ENCODE measurements at regions not wholly inside any gene's neighbourhood (a gene's known extent, or its start where the extent isn't known, plus 50 kb on each side); places are given as distances from the start of the nearest gene placed in this dataset.
"Not testable (repeated sequence)": the region's sequence is repeated elsewhere in the genome, so short reads cannot be mapped to it uniquely, and the experiment has no call there.

DNA sequence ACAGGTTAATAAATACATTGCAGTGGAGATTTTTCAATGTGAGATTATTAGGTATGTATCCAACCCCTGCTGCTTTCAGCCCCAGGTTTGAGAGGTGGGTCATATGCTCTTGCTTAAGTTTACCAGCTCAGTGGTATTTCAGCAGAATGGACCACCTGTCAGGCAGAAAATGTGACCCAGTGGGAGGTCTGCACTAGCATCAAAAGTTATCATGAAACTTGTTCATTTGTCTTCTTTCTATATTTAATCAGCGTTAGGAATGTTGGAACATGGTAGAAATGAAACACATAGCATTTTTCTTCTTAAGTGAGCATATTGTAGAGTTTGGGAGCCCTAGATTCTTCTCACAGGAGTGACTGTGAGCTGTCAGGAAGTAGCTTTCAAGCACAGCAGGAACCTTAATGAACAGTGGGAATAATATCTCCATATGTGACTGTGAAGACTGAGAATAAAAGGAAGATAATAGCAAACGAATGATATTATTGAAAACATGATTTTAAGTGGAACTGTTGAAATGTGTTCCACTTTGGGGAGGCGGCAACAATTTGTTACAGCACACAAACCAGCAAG, 596.9 kb upstream of the CDH6 start:
- DNase-seq (ENCODE audit: low spot score) = no peak

- DNase-seq (ENCODE audit: low spot score) = no peak
Measured at GRCh38 chr5:30594331-30594730, 599.2 kb upstream of the CDH6 start.

DNA sequence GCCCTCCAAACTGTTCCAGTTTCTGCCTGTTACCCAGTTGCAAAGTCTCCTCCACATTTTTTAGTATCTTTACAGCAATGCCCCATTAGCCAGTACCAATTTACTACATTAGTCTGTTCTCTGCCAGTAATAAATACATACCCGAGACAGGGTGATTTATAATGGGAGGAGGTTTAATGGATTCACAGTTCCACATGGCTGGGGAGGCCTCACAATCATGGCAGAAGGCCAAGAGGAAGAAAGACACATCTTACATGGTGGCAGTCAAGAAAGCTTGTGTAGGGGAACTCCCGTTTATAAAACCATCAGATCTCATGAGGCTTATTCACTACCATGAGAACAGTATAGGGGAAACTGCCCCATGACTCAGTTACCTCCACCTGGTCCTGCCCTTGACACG, 600.7 kb upstream of the CDH6 start:
- DNase-seq (ENCODE audit: low spot score) = no peak

- DNase-seq (ENCODE audit: low spot score) = no peak
Measured at GRCh38 chr5:30581198-30581935, 612.1 kb upstream of the CDH6 start.

- no peak for DNase-seq (ENCODE audit: low spot score)
Measured at GRCh38 chr5:30574761-30575160, 618.7 kb upstream of the CDH6 start.

- no peak for DNase-seq (ENCODE audit: low spot score)
Measured at GRCh38 chr5:30572279-30572678, 621.2 kb upstream of the CDH6 start.

DNA sequence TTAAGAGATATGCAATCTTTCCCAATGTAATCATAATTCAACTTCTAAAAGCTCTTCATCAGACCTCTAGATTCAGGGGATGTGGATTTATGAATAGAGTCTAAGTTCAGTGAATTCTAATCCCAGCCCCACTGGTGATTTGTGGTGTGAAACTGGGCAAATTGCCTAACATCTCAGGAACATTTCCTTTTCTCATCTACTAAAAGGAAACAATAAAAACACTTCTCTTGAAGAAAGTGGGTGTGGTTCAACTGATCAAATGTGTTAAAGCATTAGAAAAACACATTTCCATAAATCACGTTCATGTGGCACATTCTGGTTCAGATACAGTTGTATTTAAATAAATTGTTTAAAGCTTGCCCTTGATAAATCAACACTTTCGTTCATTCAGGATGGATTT, 631.7 kb upstream of the CDH6 start:
- DNase-seq (ENCODE audit: low spot score) = no peak

GRCh38 chr5:30551618-30552017, 641.9 kb upstream of the CDH6 start:
- DNase-seq (ENCODE audit: low spot score) = no peak

DNA sequence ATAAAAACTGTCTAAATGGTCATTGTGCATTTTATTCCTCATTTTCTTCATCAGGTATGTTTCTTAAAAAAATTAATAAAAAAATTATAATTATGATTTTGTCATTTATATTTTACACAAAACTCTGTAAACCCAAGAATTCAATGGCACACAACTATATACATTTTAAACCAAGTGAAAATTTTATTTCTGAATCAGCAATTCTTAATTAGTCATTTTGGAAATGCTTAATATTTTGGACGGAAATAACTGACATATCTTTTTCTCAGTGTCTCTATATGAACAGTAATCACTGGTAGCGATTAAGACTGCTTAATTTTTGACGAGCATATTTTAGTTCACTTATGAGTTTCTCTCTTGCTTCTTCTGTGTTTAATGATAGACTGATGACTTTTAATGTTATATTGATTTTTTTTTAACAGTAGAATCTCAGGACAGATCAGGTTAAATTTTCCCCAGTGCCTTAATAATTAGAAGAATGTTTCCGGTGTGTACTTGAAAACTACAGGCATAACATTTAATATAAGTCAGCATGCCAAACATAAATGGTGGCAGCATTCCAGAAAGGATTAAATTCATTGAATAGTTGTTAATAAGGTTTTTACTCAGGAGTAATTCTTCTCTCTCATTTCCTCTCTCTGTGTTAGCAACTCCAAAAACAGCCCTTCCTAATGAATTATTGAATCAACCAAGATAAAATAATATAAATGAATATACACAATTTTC, 644.7 kb upstream of the CDH6 start:
- no peak for DNase-seq (ENCODE audit: low spot score)

GRCh38 chr5:30540150-30540549, 653.3 kb upstream of the CDH6 start:
- no peak for DNase-seq (ENCODE audit: low spot score)

- DNase-seq (ENCODE audit: low spot score) = no peak
Measured at GRCh38 chr5:30539004-30539634, 654.4 kb upstream of the CDH6 start.

DNA sequence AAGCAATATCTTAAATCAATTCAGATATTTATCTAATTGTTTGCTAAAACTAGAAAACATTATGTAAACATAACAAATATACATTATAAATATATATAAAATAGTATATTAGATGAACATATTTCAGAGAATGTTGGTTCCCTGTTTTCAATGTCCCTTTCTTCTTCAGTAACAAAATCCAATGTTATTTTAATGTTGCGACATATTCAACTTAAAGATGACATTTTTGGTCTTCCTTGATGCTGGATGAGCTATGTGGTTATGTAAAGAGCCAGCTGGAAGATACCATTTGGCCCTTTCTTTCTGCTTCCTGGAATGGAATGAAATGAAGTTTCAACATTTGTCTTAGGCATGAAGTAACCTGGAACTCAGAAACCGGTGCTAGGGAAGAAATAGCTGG, 668.1 kb upstream of the CDH6 start:
- no peak for DNase-seq (ENCODE audit: low spot score)

DNA sequence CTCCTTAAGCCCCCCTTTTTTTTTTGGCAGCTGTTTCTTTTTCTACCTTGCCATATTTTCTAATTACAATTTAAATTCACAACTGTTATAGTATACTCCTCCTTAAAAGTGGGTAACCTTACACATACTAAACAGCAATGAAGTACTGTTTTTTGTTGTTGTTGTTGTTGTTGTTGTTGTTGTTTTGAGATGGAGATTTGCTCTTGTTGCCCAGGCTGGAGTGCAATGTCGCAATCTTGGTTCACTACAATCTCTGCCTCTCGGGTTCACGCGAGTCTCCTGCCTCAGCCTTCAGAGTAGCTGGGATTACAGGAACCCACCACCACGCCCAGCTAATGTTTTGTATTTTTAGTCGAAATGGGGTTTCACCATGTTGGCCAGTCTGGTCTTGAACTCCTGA, 669.1 kb upstream of the CDH6 start:
- no peak for DNase-seq (ENCODE audit: low spot score)

DNA sequence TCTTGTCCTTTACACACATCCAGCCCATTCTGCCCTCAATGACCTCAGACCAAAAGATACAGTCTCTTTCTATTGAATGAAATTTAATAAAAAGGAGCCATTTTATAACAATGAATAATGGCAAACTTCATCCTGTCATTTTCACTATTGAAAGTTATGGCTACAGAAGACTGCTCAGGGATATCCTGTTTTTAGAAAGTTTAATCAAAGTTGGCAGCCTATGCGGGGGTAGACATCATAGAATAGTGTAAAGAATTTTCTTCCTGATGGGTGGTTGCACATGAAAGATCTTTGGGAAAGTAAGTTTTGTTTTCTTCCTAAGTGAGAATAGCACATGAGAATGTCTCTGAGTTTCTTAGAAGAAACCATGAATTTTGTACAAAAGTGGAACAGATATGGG, 670.4 kb upstream of the CDH6 start:
- DNase-seq (ENCODE audit: low spot score) = no peak

GRCh38 chr5:30505014-30505886, 688.2 kb upstream of the CDH6 start:
- peak; percentile 52 for DNase-seq (ENCODE audit: low spot score)

GRCh38 chr5:30502277-30502676, 691.2 kb upstream of the CDH6 start:
- DNase-seq (ENCODE audit: low spot score) = peak; percentile 62

- no peak for DNase-seq (ENCODE audit: low spot score)
Measured at GRCh38 chr5:30501065-30501464, 692.4 kb upstream of the CDH6 start.

DNA sequence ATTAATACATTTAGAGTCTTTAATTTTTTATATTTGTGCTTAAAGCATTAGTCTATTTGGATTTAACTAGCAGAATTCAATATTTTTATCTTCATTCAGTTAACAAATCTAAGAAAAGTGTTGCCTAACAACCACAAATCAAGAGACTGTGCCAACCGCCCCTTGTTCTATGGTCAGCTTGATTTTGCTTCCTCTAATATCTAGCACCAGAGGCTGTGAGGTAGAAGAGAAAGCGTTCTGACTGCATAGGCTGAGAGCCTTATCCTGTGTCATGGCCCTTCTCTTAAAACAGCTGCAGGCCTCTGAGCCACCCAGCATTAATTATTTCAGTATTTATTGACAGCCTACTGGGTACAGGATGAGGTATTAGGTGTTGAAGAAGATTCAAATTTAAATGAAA, 693.0 kb upstream of the CDH6 start:
- DNase-seq (ENCODE audit: low spot score) = no peak

DNA sequence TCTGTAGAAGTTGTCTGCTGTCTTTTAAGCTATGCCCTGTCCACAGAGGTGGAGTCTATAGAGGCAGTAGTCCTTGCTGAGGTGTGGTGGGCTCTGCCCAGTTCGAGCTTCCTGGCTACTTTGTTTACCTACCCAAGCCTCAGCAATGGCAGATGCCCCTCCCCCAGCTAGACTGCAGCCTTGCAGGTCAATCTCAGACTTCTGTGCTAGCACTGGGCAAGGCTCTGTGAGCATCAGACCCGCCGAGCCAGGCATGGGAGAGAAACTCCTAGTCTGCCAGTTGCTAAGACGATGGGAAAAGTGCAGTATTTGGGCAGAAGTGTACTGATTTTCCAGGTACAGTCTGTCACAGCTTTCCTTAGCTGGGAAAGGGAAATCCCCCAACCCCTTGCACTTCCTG, 694.1 kb upstream of the CDH6 start:
- DNase-seq (ENCODE audit: low spot score) = no peak

GRCh38 chr5:30498972-30499371, 694.5 kb upstream of the CDH6 start:
- DNase-seq (ENCODE audit: low spot score) = no peak

DNA sequence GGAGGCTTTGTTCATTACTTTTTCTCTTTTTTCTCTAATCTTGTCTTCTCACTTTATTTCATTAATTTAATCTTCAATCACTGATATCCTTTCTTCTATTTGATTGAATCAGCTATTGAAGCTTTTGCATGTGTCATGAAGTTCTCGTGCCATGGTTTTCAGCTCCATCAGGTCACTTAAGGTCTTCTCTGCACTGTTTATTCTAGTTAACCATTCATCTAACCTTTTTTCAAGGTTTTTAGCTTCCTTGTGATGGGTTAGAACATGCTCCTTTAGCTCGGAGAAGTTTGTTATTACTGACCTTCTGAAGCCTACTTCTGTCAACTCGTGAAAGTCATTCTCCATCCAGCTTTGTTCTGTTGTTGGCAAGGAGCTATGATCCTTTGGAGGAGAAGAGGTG, 695.0 kb upstream of the CDH6 start:
- DNase-seq (ENCODE audit: low spot score) = not testable (repeated sequence)

DNA sequence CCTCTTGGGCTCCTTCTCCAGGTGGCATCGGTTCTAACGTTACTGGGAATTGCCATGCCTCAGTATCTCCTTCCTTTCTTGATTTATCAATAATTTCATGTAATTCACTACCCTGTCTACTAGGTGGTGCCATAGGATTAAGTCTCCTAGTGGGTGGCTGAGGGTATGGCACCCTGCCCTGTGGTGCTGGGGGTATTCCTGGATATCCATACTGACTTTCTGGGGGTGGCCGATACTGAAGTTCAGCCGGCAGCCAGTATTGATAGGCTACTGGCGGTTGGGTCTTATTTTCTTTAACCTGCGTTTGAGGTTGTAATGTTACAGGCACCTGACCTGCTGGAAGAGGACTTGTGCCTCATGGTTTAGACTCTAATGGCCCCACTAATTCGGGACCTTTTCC, 699.4 kb upstream of the CDH6 start:
- not testable (repeated sequence) for DNase-seq (ENCODE audit: low spot score)

All from A172 (cell line).